Erythroblast (primary cell): ENCODE measurements at regions not wholly inside any gene's neighbourhood (a gene's known extent, or its start where the extent isn't known, plus 50 kb on each side); places are given as distances from the start of the nearest gene placed in this dataset.

Source experiments
- DNase-seq, 2 experiments: peaks; one replicate each; lab custom pipeline; 2025; lab: John Stamatoyannopoulos, UW
- GATA1 ChIP-seq: IDR thresholded peaks from 2 replicates; pipeline ENCODE4 v1.6.1; 2011; ENCODE audit warnings: low read depth, mild to moderate bottlenecking, control low read depth, low read length, moderate library complexity
- POLR2A ChIP-seq: IDR thresholded peaks from 2 replicates; pipeline ENCODE4 v1.6.1; 2011; ENCODE audit warnings: mild to moderate bottlenecking, low read length

DNA sequence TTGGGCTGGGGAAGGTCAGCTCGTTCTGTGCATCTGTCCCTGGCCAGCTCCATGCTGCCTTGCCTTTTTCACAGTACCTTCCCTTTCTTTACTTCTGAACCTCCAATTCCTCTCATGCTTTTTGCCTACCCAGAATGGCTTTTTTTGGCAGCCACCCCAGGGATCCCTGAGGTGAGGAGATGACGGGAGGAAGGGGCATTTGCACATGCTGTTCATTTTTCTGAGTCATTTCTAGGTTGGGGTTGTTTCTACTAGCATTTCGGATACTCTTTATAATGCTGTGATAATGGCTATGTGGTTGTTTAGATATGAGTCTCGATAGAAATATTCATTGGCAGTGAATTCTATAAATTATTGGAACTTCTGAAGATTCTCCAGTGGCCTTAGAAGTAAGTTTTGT lies 415.1 kb upstream of the FZD8 start:
- TF ChIP-seq POLR2A (no peak), GATA1 (no peak)
- no peak for DNase-seq

DNA sequence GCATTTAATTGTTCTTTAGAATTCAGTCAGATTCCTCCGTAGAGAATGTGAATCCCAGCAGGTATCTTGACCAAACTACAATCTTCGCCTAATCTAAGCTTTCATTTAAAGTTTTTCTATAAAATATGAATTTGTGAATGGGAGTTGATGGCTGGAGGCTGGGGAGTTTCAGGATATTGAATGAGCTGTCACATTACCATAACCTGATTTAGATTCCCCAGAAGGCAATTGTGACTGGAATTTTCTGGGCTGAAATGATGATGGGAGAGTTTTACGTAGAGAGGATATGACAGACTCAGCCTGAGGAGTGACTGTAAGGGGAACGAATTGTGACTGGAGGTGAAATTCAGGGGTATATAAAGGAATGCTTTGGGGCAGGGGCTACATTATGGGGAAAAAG lies 411.7 kb upstream of the FZD8 start:
- TF ChIP-seq POLR2A (no peak), GATA1 (no peak)
- DNase-seq = no peak

DNA sequence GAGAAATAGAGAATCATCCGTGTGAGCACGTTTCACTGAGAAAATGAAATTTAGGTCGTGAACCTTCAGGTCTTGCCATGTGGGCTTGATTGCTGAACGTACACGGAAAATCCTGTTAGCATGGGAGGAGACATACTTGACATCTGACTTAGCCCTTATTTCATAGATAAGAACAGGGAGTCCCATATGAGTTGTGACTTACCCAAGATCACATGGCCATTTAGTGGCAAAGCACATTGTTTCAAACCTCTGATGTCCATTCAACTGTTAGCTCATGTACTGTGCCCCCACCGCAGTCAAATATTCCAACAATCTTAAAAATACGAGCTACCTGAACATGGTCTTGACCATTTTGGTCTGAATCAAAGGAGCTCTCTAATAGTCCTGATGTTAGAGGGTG lies 411.2 kb upstream of the FZD8 start:
- DNase-seq = no peak
- TF ChIP-seq GATA1 = no peak
- TF ChIP-seq POLR2A = no peak

DNA sequence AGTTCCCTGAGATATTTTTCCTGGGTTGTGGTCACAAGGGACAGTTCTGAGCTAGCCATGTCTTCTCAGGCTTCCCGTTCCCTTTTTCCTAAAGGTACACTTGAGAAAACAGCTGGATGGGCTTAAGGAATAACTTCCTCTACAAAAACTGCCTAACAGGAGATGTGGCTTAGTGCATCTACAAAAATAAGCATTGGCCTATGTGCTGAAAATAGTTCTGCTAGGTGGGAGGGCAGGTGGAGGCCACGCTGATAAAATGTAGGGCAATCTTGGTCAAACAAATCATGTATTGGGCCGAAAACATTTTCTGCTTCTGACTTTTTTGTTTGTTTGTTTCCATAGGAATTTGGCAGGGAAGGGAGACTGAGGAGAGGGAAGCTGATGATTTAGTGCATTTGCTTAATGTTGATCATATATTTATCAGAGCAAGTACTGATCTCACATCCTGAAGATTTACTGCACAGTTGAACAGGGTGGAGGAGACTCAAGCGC lies 409.4 kb upstream of the FZD8 start:
- no peak for TF ChIP-seq GATA1
- TF ChIP-seq POLR2A = no peak
- no peak for DNase-seq

DNA sequence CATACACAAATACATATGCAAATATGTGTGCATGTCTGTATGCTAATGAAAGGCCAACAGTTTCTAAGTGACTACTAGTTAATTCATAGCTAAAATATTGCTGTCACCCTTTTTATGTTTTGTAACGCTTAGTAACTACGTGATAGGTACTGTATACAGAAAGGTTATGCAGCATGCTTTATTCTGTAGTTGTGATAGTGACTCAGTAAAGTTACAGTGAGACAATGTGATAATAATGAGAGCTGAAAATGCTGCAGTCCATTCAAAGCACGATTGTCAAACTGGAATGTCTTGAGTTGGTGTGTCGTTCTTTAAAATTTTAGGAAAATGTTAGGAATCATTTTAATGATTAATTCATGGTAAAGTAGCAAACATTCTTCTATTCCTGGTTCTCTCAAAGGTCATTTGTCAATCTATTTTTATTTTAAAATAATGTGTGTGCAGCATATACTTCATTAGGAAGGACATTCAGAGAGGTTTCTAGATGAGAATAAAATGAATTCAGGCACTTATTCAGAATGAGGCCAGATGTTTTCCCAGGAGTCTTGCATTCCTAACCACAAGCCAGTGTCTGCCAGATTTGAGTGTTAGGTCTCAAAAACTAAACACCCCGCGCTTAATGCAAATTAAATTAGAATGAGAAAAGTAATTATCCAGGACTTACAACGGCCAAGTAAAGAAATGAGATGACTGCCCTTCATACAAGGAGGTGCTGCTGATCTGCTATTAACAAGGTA lies 408.8 kb upstream of the FZD8 start:
- DNase-seq = no peak
- TF ChIP-seq GATA1 (no peak), POLR2A (no peak)

DNA sequence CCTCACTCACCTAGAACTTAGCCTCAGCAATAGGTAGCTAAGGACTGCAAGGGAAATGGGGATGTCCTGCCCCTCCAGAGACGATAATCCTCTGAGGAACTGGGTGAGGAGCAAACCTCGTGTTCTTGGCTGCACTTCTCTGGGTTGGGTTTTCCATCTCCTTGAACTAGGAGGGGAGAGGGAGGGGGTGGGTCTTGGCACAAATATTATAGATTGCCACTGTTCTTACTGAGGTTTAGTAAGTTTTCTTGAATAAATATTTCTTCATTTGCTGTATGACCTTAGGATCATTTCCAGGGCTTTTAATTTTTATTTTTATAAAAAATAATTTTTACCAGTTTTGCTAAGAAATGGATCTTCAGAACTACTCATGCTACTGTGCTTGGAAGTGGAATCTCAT lies 406.7 kb upstream of the FZD8 start:
- TF ChIP-seq GATA1 = no peak
- no peak for TF ChIP-seq POLR2A
- DNase-seq = no peak

DNA sequence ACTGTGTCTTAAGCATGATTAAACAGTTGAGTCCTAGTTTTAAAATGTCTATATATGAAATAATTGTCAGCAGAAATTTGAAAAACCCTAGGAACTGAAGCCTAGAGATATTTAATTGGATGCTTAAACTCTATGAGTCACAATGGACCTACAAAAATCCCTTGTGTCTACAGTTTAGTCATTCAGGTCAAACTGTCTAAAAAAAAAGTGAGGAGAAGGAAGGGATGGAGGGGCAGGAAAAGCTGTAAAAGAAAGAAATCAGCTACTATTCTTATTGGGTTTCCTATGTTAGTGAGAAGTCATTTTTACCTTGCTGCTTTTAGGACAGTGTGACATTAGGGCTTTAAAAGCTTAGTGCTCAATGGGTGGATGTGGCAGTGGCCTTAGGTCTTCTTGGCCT lies 406.1 kb upstream of the FZD8 start:
- TF ChIP-seq POLR2A (no peak), GATA1 (no peak)
- no peak for DNase-seq

DNA sequence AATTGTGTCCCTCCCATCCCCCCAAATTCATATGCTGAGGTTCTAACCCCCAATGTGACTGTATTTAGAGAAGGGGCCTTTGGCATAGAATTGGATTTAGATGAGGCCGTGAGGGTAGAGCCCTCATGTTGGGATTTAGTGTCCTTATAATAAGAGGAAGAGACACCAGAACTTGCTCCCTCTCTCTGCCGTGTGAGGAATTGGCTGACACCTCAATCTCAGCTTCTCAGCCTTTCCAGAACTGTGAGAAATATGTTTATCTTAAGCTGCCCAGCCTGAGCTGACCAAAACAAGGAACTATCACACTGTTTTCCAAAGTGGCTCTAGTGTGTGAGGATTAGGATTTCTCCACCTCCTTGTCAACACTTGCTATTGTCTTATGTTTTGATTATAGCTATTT lies 400.0 kb upstream of the FZD8 start:
- DNase-seq = no peak
- TF ChIP-seq GATA1 = no peak
- no peak for TF ChIP-seq POLR2A

DNA sequence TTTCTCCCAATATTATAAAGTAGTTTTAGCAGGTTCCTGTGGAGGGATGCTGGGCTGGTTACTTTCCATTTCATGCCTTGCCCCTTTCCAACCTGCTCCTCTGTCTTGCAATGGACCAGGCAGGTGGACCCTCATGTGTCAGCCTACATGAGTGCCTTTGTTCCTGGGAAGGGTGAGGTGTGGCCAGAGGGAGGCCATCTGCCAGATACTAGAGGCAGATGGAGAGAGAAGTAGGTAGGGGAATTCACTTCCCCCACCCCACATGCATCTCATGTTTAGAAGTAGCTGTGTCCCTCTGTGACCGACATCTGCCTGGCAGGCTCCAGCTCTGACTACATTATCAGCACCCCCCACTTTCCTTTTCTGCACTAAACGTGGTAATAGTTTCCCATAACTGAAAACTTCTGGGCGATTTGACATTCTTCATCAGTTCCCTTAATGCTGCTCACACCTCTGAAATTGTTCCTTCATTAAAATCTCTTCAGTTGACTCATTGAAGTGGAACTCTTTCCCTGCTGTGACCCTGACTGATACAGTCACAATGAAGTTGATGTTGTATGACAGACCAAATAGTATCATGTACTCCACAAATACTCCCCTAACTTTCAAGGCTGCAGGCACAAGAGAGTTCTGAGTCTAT lies 396.3 kb upstream of the FZD8 start:
- DNase-seq = no peak
- TF ChIP-seq GATA1 (no peak), POLR2A (no peak)

DNA sequence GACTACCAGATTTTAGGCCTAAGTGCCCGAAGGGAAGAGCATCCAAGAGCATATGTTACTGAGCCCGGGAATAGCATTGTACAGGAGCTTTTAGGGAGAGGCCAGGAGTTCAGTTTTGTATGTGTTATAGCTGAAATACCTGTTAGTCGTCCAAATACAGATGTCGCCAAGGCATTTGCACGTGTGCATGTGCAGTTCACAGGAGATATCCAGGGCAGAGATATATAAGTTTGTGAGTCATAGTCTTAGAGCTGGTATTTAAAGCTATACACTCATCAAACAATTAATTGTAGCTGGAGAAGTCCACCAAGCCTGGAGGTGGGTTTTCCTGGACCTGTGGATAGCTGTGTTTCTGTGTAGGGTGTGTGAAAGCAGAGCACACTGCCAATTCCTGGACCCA lies 394.0 kb upstream of the FZD8 start:
- DNase-seq = no peak
- TF ChIP-seq POLR2A = no peak
- TF ChIP-seq GATA1 = no peak

DNA sequence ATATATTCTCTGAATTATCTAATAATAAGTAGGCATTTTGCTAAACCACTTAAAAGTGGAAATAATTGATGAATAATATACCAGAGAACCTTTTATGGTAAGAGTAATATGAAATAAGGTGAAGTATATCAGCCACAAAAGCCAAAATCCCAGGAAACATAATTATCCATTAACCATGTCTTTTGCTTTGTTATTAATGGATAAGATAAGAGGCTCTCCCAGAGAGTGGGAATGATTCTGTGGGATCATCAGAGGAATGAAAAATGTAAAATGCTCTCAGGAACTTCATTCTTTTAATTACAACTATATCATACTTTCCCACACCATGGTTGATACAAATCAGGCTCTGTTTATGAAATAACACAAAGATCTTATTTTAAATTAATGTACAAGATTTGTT lies 391.7 kb upstream of the FZD8 start:
- TF ChIP-seq GATA1 (no peak), POLR2A (no peak)
- DNase-seq = no peak

DNA sequence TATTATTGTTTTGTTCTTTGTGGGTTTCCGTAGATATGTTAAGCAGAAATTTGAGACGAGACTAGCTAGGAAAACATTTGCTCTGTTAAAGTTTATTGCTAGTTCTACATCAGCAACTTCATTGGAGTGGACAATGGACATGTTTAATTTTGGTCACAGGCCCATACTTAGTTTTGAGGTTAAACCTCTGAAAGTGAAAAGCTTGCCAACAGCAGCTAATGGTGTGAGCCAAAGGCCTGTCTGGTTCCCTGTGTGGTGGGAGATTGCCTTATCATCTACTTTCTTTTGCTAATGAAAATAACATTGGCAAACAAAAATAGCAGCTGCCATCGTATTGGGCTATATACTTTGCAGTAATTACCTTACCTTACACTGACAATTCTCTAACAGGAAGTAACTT lies 388.4 kb upstream of the FZD8 start:
- TF ChIP-seq GATA1 (no peak), POLR2A (no peak)
- DNase-seq = no peak

DNA sequence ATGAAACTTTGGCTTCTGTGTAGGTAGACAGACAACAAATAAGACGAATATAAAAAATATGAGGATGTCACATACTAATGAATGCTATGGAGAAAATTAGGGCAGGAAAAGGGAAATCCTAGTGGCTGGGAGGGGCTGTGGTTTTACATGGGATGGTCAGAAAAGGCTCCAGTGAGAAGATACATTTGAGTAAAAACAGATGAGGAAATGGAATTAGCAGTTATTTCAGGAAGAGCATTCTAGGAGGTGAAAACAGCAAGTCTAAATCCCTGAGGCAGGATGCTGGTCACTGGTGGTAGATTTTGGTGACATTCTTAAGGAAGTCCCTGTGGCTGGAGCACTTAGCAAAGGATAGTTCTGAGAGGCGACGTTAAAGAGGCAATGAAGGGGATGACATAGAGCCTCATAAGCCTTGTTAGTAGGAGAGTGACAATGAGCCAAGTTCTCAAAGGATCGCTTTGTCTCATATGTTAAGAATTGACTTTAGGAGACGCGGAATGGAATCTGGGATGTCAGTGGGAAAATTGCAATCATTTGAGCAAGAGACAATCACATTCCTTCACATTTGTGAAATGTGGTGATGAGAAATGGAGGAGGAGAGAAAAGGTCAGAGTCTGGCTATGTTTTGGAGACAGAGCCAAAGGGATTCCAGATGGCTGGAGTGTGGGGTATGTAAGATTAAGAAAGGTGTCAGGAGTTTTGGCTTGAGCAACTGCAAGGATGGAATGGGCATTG lies 384.7 kb upstream of the FZD8 start:
- TF ChIP-seq POLR2A (no peak), GATA1 (no peak)
- no peak for DNase-seq

DNA sequence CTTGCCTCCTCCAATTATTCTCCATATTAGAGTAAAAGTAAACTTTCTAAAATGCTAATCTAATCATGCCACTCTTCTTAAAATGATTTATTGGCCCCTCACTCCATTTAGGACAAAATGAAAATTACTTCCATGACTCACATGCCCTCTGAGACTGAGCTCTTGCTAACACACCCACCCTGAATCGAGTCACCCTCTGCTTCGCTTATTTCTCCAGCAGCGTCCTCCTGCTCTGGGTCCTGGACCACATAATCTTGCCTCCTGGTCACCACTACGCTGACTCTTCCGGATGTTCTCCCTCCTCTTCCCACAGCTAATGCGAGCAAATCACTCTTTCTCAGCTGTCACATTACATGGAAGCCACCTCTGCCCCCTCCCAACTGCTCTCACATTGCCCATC lies 384.0 kb upstream of the FZD8 start:
- TF ChIP-seq GATA1 (no peak), POLR2A (no peak)
- no peak for DNase-seq
